NCI-H345 treated with DMSO at 0.1 percent for 48 hours (cell line): ENCODE measurements at regions not wholly inside any gene's neighbourhood (a gene's known extent, or its start where the extent isn't known, plus 50 kb on each side); places are given as distances from the start of the nearest gene placed in this dataset.
A peak's percentile ranks its signal among the peaks of the same experiment; 100 is the strongest.

ENCODE experiments used
- DNase-seq: peaks from one replicate; lab custom pipeline; 2025; ENCODE audit not compliant: unreplicated experiment; lab: John Stamatoyannopoulos, UW

DNA sequence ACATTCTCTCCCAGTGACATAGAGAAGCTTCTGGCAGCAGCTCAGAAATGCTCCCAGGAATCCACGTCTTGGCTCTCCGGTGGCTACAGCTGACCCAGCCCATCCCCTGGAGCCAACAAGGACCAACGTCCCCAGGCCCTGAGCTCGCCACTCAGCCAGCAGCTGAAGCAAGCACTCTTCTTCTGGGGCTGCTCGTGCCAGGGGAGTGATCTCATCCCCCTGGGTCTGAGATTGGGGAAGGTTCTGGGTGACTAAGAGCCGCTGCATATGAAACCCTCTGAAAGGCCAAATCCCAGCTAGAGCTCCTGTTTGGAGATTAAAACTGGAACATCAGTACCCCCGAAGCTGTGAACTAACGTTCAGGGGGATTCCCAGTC, 487.9 kb downstream of the NPHP4 start:
- no peak for DNase-seq

GRCh38 chr1:5503556-5504363, 488.5 kb downstream of the NPHP4 start:
- no peak for DNase-seq

DNA sequence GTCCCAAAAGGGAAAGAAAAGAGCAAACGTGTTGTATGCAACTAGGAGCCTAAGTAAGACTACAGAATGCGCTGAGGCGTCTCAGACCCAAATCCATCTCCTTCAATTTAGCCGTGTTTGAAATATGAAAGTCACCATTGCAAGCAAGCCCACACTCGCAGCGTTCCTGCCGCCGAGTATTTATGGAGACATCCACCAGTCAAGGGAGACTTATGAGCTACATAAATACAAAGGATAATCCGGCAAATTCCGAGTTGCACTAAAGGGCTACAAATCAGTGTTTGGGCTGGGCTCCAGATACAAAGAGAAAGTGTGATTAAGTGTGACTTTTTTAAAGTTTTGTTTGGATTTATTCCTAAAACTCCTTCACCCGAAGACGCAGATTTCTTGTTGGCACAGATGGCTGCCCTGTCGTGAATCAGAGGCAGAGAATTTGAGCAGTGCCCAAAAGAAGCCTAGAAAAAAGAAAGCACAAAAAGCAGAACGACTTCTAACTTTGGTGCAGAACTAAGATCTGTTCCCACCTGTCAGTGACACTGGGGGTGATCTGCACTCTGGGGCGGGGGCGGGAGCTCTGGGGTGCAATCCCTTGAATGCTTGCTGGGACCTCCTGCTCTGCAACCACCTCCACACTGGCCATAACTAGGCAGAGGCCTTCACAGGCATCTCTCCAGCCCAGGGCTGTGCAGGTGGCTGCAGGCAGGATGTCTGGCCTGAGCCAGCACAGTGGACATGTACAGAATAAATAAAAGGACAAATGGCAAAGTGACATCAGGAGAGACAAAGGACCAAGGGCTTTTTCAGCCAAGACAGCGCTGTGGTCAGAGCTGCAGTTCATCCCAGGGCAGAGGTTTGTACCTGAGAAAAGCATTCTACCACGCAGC, 489.7 kb downstream of the NPHP4 start:
- no peak for DNase-seq

DNA sequence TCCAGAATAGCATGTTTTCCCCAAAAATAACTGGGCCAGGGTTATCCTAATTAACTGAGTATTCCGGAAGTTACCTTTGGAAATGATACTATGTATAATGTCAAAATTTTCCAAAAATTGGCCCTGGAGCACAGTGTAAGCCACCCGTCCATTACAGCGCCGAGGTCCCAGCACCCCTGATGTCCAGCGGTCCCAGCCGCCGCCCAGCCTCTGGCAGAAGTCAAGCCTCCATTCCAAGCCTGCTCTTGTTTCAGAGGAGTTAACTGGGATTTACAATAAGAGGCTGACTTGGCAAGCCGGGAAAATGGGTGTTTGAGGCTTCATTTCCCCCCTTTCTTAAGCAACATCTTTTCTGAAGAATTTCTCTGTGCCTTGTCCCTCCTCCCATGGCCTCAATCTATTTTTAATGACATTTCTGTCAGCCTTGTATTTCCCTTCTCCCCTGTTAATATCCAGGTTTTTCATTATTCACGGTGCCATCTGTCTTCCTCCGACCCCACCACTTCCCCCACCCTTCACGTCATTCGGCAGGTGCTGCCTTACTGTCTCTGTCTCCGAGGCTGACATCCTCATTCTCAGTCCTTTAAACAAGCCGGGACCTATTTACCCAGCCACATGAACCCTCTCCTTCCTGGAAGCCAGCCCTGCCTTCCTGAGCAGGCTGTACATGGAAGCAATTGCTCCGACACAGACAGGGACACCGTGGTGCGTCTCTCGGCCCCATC, 490.9 kb downstream of the NPHP4 start:
- peak; percentile 33 for DNase-seq

DNA sequence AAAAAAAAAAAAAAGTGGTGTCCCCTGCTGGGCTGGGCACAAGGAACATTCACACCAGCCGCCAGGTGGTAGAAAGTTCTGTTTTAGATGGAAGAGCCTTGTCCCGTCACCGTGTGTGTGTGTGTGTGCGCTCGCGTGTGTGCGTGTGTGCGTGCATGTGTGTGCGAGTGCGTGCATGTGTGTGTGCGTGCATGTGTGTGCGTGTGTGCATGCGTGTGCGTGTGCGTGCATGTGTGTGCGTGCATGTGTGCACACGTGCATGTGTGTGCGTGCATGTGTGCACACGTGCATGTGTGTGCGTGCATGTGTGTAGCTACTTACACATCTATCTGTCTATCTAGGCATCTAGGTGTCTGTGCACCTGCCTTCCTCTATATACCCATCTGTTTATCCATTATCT, 491.7 kb downstream of the NPHP4 start:
- no peak for DNase-seq

DNA sequence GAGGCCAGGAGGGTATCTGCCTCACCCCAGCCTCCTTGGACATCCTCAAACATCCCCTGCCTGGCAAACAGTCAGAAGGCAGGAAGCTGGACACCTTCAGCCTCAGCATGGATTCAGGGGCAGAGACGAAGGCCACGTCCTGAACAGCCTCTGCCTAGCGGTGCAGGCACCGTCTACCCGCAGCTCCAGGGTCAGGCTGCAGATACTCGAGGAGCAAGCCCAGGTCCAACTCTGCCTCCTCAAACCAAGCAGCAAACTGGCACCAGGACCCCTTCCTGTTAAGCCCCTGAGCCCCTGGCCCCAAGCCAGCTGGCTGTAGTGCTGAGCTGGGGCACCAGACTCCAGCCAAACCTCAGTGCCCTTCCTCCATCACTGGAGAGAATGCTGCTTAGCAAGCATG, 494.7 kb downstream of the NPHP4 start:
- no peak for DNase-seq

DNA sequence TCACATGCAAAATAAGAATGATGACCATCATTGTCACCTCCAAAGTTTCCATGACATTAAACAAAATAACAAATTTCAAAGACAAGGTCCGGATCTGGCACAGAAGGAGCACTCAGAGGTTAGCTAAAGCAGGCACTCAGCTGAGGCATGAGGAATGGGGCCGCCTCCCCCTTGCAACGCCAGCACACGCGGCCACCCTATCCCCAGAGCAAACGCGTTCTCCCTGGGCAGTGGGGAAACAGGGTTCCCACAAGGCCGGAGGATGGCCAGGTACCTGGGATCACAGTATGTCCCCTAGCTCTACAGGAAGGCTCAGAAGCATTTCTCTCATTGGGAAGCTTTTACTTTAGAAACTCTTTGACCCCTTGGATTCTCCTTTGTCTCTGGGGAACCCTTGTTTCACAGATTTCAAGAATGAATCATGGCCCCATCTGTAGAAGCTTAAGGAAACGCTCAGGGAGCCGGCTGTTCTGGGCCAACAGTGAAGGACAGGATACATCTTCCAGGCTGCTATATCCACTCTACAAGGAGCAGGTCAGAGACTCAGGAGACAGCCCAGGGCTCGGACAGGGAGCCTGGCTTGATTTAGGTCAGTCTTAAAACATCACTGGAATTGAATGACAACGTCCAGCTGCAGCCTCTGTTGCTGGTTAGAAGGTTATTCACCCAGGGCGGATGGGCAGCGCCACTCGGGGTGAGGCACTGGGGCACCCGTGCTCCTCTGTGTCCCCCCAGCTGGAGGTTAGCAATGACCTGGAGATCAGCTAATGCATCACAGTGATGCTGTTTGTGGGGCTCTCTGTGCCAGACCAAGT, 496.4 kb downstream of the NPHP4 start:
- no peak for DNase-seq

GRCh38 chr1:5494518-5494917, 497.7 kb downstream of the NPHP4 start:
- DNase-seq = no peak

- no peak for DNase-seq
These were observed 498.3 kb downstream of the NPHP4 start for GRCh38 chr1:5493851-5494311.

DNA sequence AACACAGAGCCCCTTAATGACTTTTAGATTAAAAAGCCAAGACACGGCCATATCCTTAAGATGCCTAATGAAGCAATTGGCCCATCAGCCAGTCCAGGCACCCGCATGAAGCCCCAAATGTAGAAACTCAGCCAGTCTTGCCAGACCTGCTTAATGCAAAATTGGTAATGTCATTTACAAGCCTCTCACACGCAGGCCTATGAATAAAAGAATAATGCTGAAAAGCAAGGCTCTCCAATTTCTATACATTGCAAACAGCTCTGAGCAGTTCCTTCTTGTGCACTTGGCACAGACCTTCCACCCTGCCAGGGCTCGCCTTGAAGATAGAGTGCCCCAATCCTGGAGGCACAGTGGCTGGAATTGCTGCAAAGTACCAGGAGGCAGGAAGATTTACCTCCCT, 498.9 kb downstream of the NPHP4 start:
- DNase-seq = no peak

DNA sequence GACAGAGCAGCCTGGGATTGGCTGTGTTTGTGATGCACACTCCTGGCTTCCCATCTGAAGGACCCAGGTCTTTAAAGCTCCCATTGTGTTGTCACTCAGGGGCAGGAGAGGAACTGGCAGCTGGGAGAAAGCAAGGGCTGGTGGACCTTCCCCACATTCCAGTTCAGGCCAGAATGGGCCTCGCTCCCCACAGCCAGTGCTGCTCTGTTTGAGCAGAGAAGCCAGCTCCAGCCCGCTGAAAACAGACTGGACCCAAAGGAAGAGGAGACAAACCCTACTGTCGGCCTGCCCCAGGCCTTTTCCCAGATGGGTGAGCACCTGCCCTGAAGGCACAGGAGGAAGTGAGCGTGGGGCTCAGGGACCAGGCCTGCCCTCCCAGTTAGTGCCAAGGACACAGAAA, 499.4 kb downstream of the NPHP4 start:
- no peak for DNase-seq

DNA sequence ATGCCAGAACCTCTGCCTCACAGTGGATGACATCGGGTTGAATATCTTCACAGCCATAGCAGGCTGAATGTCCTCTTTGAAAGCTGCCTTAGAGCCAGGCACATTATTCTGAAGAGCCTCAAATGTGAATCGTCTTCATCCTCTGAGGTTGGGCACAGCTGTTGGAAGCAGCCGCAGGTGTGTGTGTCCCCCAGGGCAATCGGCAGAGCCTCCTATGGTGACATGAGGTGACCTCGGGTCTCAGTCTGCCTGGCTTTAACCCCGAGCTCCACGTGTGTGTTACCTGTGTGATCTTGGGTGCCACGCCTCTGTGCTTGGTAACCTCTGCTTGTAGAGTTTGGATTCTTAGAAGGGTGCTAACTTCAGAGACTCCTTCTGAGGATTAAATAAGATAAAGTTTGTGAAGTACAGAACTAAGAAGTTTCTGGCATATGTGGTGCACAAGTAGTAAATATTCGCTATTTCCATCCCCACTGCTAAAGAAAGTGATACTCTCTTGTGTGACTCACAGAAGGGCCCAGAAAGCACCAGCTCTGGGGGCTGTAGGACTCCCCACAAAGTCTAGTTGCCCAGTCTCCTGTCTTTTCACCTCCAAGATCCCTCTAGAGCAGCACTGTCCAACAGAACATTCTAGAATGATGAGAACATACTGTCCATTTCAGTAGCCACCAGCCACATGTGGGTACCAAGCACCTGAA, 500.9 kb downstream of the NPHP4 start:
- no peak for DNase-seq

GRCh38 chr1:5490635-5491034, 501.6 kb downstream of the NPHP4 start:
- no peak for DNase-seq

DNA sequence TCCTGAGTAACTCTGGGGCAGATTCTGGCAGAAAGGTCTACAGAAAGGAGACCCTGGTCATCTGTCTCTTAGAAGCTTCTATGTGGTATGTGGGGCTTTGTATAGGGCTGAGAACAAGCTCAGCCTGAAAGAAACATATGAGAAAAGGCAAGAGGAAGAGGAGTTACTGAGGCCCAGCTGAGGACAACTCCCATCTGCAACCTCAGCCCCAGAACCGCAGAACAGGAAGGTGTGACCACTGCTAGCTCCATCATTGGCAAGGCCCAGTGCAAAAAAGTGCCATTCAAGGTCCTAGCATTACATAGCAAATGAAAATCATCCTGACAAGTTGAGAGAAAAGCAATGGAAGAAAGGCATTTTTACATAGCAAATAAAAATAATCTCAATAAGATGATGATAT, 503.8 kb downstream of the NPHP4 start:
- no peak for DNase-seq

GRCh38 chr1:5485968-5486696, 506.1 kb downstream of the NPHP4 start:
- DNase-seq = no peak

DNA sequence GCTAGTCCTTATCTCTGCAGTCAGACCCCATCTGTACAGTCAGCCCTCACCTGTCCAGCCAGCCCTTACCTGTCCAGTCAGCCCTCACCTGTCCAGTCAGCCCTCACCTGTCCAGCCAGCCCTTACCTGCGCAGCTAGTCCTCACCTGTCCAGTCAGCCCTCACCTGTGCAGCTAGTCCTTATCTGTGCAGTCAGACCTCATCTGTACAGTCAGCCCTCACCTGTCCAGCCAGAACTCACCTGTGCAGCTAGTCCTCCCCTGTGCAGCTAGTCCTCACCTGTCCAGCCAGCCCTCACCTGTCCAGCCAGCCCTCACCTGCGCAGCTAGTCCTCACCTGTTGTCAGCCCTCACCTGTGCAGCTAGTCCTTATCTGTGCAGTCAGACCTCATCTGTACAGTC, 506.8 kb downstream of the NPHP4 start:
- DNase-seq = no peak

GRCh38 chr1:5484451-5485165, 507.6 kb downstream of the NPHP4 start:
- DNase-seq = no peak

DNA sequence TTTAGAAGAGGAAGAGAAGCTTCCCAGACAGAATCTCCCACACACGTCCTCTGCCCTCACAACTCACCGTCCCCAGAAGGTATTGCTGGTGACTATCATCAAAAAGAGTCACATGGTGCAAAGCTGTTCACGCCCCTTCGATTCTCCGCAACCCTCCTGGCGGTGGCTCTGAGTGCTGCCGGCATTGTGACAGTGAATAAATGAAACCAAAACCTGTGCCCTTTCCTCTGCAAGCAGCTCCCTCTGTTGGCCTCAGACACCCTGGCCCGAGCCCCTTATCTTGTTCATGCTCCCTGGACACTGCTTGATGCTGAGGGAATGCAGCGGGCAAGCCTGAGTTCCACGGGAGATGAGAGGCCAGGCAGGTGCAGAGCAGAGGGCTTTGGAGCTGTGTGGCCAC, 510.3 kb downstream of the NPHP4 start:
- DNase-seq = no peak

DNA sequence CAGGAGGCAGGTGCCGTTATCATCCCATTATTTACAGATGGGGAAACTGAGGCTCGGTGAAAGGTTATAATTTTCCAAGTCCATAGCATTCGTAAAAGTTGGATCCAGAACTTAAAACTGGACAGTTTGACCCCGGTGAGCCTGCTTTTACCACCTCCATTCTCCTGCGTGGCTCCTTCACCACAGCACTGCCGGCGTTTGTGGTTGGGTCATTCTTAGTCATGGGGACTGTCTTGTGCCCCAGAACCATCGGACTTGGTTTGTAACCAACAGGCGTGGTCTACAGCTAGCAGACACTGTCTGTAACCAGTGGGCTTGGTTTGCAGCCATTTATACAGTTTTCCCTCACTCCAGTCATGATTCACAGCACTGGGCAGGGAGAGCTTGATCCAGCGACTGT, 511.3 kb downstream of the NPHP4 start:
- no peak for DNase-seq
